Progenitor cell of endocrine pancreas (in vitro differentiated cells): ENCODE measurements at regions not wholly inside any gene's neighbourhood (a gene's known extent, or its start where the extent isn't known, plus 50 kb on each side); places are given as distances from the start of the nearest gene placed in this dataset.

ENCODE experiments used
- DNase-seq: peaks from one replicate; pipeline ENCODE4 v3.0.0; 2021; ENCODE audit warnings: low spot score; ENCODE audit not compliant: unreplicated experiment
- H3K27ac Mint-ChIP-seq: 2 replicates; pipeline ENCODE4 v1.8.0; 2021; ENCODE audit warnings: mild to moderate bottlenecking, moderate library complexity, mixed read lengths
- H3K27me3 Mint-ChIP-seq: 2 replicates; pipeline ENCODE4 v1.8.0; 2021; ENCODE audit warnings: mixed read lengths
- H3K36me3 Mint-ChIP-seq: 2 replicates; pipeline ENCODE4 v1.8.0; 2022; ENCODE audit warnings: mixed read lengths; ENCODE audit not compliant: insufficient read depth
- H3K4me1 Mint-ChIP-seq: 2 replicates; pipeline ENCODE4 v1.8.0; 2021; ENCODE audit warnings: low read depth, mixed read lengths
- H3K4me3 Mint-ChIP-seq: 2 replicates; pipeline ENCODE4 v1.8.0; 2021; ENCODE audit warnings: low read depth, mild to moderate bottlenecking, moderate library complexity, mixed read lengths
- H3K9me3 Mint-ChIP-seq: 2 replicates; pipeline ENCODE4 v1.8.0; 2021; ENCODE audit warnings: low read depth, mixed read lengths
- TF ChIP-seq, protein P1 (sequence below): fragments of 200-600 bp; sonication (generic); IDR thresholded peaks from one replicate; pipeline ENCODE4 v1.5.0; 2021; ENCODE audit warnings: antibody characterized with exemption, mild to moderate bottlenecking; ENCODE audit not compliant: unreplicated experiment

DNA sequence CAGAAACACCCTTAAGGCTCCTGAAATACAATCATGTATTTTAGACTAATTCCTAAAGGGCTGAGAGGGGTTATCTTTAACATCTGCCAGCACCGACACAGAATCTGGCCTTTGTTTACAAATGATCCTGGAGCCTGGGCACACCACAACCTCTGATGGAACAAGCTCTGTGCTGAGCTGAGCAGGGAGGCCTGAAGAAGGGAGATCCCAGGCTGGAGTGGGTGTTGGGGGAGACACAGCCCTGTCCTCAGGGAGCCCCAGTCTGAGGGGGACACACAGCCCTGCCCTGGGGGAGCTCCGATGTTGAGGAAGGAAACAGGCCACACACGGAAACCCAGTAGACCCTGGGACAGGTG, 130.5 kb downstream of the VEGFA start:
- Mint-ChIP-seq H3K9me3 (no peaks in the 10 kb centered on the region), H3K4me3 (no peak overlapping the region), H3K36me3 (no peaks in the 10 kb centered on the region), H3K27ac (peak overlapping the region; percentile 23), H3K27me3 (no peaks in the 10 kb centered on the region), H3K4me1 (peaks cover 16% of the 10 kb centered on the region)
- TF ChIP-seq, protein P1, sequence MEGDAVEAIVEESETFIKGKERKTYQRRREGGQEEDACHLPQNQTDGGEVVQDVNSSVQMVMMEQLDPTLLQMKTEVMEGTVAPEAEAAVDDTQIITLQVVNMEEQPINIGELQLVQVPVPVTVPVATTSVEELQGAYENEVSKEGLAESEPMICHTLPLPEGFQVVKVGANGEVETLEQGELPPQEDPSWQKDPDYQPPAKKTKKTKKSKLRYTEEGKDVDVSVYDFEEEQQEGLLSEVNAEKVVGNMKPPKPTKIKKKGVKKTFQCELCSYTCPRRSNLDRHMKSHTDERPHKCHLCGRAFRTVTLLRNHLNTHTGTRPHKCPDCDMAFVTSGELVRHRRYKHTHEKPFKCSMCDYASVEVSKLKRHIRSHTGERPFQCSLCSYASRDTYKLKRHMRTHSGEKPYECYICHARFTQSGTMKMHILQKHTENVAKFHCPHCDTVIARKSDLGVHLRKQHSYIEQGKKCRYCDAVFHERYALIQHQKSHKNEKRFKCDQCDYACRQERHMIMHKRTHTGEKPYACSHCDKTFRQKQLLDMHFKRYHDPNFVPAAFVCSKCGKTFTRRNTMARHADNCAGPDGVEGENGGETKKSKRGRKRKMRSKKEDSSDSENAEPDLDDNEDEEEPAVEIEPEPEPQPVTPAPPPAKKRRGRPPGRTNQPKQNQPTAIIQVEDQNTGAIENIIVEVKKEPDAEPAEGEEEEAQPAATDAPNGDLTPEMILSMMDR: no peak
- no peak for DNase-seq

DNA sequence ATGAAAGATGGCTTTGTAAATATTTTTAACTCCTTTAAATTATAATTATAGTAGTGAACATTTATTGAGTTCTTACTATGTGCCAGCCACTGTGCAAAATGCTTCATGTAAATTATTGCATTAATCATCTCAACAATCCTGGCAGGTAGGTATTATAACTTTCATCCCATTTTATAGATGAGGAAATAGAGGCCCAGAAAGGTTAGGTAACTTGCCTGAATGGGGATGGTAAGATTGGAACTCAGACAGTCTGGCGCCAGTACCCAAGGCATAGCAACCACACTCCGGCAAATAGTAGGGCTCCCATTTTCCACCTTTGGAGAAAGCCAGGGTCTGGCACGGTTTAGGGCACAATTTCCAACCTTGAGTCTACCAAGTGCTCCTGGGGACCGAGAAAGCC, 129.8 kb downstream of the VEGFA start:
- TF ChIP-seq, protein P1: no peak
- DNase-seq: no peak
- Mint-ChIP-seq H3K27ac (no peak overlapping the region), H3K4me1 (peaks cover 16% of the 10 kb centered on the region), H3K4me3 (no peak overlapping the region), H3K9me3 (no peaks in the 10 kb centered on the region), H3K36me3 (no peaks in the 10 kb centered on the region), H3K27me3 (no peaks in the 10 kb centered on the region)

DNA sequence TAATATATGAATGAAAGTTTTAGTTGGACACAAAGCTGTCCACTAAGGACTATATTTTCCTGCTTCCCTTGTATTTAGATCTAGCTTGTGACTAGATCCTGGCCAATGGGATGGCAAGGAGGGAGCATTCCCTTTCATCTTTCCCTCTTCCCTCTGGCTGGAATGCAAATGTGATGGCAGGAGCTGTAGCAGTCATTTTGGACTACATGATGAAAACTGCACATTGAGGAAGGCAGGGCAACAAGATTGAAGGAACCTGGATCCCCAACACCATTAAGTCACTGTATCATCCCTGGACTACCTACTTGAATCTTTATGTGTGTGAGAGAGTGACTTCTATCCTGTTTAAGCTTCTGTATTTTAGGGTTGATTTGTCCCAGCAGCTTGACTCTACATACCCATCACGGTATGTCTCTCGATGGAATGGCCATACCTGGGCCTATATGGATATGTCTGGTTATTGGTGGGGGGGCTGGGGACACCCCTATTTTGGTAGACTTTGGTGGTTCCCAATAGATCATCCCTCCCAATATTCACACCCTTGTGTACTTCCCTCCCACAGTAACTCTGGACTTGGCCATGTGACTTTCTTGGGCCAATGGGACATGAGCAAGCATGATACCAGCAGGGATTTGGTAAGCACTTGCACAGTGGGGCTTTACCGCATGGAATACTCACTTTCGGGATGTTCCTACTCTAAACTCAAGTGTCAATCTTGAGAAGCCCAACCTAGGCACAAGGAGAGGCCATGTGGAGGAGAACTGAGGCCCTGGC, 128.5 kb downstream of the VEGFA start:
- Mint-ChIP-seq H3K4me3 (no peak overlapping the region), H3K27ac (no peak overlapping the region), H3K27me3 (no peaks in the 10 kb centered on the region), H3K4me1 (peaks cover 16% of the 10 kb centered on the region), H3K9me3 (no peaks in the 10 kb centered on the region), H3K36me3 (no peaks in the 10 kb centered on the region)
- DNase-seq: no peak
- TF ChIP-seq, protein P1: no peak

DNA sequence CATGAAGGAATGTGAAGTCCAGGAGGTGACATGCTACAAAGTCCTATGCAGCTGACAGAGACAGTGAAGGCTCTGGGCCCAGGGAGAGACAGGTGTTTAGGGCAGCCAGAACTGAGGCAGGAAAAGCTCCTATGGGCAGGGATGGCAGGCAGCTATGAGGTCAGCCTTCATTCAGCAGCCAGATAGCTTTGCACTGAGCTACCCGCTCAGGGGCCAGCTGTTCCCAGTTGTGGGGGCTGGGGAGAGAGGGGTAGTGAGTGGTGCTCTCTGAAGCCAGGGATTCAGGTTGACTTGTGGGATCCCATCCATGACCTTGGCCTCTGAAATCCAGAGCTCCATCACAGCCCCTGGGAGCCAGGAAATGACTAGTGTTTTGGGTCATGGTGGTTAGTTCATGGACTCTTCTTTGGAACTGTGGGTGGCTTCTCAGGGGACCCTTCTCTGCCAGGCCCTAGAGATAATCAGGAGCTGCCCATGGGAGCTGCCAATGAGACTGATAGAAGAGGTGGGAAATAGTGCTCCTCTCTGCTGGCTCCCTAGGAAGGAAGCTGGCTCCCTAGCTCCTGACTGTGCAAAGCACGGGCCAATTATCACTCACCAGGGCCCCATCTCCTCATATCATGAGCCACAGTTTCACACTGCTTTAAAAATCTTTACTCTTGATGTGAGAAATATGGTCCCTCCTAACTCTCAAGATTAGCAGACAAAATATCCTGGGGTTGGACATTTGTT, 127.7 kb downstream of the VEGFA start:
- no peaks in the 10 kb centered on the region for H3K36me3 Mint-ChIP-seq
- H3K4me3 Mint-ChIP-seq: no peak overlapping the region
- TF ChIP-seq, protein P1: no peak
- no peaks in the 10 kb centered on the region for H3K9me3 Mint-ChIP-seq
- H3K27me3 Mint-ChIP-seq: no peaks in the 10 kb centered on the region
- no peak overlapping the region for H3K27ac Mint-ChIP-seq
- peaks cover 16% of the 10 kb centered on the region for H3K4me1 Mint-ChIP-seq
- no peak for DNase-seq

DNA sequence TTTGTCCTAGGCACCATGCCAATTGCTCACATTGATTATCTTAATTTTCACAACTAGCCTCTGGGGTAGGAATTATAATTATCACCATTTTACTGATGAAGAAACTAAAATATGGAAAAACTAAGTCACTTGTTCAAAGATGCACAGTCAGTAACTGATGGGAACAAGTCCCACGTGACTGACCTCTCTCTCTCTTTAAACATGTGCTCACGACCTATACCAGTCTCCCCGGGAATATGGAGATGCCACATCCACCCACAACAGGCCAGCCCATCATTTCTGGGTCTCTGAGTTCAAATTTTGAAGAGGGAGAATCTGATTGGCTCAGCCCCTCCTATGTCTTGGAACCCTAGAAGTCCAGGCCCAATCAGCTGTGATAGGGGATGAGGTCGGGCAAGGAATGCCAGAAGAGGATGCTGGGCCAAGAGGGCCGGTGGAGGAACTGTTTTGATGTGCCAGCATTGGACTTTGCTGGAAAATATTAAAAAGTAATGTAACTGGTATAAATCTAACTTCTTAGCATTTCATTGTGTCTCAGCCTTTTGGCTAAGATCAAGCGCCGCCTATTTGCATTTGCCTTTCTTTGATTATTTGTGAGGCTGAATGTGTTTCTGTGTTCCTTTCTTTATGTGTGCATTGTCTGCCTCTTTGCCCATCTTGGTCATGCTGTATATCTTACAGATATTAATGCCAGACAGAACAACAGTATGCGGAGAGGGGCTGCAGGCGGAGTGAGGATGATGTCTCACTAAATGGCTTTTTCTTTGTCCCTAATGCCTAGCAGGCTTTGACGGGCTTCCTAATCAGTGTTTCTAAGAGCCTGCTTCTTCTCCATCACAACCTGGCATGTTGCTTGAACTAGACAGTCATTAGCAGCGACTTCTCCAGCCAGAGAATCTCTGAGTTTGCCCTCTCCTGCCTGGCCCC, 126.6 kb downstream of the VEGFA start:
- peaks cover 13% of the 10 kb centered on the region for H3K4me1 Mint-ChIP-seq
- no peaks in the 10 kb centered on the region for H3K9me3 Mint-ChIP-seq
- DNase-seq: no peak
- H3K27ac Mint-ChIP-seq: no peak overlapping the region
- no peak overlapping the region for H3K4me3 Mint-ChIP-seq
- H3K36me3 Mint-ChIP-seq: no peaks in the 10 kb centered on the region
- TF ChIP-seq, protein P1: no peak
- peaks cover 4% of the 10 kb centered on the region for H3K27me3 Mint-ChIP-seq
